GM03348 (cell line): ENCODE measurements at regions not wholly inside any gene's neighbourhood (a gene's known extent, or its start where the extent isn't known, plus 50 kb on each side); places are given as distances from the start of the nearest gene placed in this dataset.

ENCODE experiments used
- DNase-seq: peaks from one replicate; pipeline ENCODE4 v3.0.0; 2012; ENCODE audit warnings: low spot score

DNA sequence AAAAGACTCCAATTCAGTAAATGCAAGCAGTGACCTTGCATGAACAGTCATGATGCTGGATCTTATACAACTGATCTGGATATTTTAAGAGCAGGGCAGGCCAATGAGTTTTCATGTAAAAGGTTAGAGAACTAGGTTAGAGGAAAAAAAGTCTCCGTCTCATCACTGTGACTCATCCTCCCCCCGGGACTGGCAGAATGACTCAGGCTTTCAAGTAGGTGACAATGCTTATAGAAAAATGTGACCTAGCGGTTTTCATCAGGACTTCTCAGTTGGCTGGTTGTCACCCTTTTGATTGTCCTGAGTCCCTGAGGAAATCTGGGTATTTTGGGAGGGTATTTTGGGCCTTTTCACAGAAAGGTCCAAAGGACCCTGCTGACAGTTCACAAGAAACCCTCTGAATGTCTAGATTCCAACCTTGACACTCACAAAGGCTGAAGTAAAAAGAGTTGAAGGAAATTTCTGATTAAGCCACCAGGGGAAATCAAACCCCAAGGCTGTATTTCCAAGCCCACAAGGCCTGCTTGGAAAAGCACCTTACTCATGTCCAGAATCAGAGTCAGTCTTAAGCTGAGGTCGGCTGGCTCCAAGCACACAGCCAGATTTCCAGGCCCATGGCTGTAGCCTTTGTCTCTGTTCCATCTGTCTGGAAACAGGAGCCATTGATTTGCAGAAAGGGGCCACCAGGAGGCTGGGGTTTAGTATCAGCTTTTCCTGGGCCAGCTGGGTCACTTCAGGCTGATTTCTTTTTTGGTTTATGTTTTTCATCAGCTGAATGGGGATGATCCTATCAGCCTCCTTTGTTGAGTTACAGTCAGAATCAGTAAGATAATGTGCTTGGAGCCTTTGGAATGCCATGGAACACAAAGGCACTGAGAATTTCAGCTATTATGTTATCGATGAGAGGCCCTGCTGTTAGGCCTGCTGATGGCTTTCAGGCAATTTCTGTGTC is 226.4 kb upstream of the HABP2 start:
- DNase-seq, result peak; percentile 84

DNA sequence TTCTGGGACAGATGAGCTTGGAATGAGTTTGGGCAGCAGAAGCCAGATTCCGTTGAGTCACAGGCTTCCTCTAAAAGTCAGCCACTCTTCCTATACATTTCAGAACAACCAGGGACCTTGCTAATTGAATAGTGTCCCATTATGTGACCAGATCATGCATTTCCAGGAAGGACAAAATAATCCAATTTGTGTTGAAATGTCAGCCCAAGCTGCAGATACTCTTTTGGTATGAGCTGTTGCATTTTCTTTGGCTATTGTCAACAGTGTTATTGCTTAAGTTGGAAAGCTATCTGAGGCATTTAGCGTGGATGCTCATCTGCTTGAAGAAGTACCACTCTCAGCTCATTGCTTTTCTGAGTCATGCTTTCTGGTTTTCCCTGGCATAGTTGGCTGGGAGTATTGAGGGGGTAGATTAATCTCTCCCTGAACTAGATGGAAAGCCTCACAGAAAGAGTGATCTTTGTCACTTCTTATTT is 223.7 kb upstream of the HABP2 start:
- peak; percentile 85 for DNase-seq

DNA sequence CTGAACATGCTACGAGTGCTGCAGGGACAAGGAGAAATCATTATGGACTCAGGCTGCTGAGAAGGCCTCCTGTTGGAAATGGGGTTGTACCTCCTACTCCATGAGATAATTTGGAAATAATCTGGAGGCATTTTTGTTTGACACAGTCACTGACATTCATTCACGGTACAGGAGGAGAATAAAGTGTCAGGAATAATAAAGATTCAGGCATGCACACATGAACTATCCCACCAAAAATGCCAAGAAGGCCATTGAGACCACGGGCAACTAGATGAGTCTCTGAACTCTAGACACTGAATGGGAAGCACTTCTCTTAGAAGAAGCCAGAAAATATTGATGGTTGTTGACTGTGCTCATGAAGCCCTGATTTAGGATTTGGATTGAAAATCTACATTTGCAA is 220.9 kb upstream of the HABP2 start:
- peak; percentile 11 for DNase-seq

DNA sequence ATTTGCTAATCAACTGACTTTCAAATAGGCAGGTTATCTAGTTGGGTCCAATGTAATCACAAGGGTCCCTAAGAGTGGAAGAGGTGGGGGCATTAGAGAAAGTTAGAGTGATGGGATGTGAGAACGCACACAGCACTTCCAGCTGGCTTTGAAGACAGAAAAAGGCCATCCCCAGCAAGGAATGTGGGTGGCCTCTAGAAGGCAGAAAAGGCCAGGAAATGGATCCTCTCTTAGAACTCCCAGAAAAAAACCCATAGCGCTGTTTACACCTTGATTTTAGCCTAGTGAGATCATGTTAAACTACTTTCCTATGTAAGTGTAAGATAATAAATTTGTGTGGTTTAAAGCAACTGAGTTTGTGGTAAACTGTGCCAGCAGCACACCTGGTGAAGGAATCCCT is 219.5 kb upstream of the HABP2 start:
- no peak for DNase-seq

DNA sequence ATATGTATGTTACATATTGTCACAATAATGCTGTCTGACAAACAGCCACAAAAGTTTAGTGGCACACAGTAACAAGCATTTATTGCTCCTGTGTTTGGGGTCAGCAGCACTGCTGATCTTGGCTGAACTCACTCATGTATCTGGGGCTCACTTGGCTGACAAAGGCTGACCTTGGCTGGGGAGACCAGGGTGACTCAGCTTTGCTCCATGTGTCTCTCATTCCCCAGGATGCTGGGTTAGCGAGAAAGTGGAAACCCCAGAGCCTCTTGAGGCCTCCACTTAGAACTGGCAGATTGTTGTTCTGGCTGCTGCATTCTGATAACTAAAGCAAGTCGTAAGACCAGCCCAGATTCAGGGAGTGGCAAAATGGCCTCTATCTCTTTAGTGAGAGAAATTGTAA is 217.3 kb upstream of the HABP2 start:
- DNase-seq, result peak; percentile 48

DNA sequence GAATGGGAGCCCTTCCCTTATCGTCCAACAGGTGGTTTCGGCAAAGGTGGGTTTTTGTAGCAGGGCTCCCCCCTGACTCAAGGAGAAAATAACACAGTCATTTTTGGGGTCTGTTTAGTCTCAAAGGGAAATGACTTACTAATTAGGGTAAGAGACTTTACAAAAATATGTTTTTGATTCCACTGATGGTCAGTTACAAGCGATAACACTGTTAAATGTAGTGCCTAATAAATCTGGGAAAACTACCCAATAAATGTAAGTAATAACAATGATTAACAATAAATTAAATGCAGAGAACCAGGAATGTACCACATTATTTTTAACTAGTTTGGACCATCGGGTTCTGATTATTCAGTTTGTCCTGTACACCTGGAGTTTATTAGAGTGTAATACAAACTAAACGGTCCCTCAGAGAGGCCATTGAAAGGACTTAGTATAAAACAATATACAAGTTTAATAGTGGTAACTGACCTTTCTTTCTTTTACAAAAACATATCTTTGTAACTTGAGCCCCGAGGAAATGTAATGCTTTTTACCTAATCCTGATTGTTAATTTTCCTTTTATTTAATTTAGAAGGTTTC is 216.2 kb upstream of the HABP2 start:
- DNase-seq, result no peak

DNA sequence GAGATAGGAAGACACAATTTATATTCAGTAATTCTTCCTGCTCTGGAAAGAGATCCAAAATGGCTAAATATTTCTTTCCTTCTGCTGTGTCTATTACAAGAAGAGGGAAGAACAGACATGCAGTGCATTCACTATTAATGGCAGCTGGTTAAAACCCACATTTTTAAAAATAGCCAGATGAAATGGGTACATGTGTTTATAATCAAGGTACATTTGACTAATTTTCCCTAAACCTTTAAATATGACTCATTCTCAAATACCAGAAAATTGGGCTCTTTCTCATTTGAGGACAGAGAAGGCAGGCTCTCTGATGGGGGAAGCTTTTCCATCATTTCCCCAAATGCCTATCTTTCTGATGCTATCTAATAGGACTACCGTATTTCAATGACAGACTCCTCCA is 215.7 kb upstream of the HABP2 start:
- DNase-seq, result peak; percentile 40

DNA sequence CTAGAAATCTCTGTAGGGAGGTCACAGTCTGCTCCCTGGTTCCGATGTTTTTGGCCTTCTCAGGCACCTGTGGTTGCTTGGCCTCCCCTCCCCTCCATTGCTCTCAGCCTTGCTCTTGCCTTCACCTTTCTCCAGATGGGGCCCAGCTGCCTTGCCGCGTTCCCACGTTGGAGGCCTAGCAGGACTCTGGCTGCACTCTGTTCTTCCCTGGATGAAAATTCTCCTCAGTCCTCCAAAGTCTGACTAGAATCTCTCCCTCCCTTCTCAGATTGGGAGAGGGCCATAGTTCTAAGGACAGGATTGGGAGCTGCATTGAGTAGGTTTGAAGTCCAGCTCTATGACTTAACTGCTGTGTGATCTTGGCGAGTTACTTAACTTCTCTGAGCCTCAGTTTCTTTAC is 213.7 kb upstream of the HABP2 start:
- DNase-seq, result no peak

DNA sequence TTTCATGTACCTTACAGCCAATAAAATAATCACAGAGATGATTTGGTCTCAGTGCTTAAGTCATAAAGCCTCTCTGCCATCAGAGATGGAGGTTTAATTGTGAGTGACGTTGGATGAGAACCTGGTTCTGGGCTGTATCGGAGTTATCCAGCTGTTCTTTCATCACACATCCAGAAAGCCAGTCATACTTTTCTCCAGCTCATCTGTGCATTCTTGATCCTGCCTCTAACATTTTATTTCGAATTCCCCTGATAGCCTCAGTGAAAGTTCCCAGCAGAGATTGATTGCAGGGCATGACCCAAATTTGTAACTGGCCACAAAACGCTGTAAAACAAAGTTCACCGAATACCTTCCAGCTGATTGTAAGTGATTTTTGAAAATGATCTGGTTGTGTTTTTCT is 212.6 kb upstream of the HABP2 start:
- DNase-seq, result no peak

DNA sequence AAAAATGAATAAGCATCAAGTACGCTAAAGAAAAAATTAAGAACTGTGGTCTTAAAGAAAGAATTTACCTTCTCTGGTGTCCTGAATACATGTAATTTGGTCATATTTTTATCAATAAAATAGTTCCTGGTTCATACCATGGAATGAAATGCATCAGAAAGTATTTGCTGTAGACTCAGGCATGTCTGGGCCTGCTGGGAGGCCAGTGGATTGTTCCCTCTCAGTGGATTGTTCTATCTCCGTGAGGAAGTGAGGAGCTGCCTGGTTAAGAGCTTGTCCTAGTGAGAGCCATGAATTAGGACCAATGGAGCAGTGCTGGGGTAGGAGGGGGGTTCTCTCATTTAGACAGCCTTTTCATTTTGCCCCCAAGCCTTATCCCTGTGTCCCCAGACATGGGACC is 211.7 kb upstream of the HABP2 start:
- DNase-seq, result no peak

DNA sequence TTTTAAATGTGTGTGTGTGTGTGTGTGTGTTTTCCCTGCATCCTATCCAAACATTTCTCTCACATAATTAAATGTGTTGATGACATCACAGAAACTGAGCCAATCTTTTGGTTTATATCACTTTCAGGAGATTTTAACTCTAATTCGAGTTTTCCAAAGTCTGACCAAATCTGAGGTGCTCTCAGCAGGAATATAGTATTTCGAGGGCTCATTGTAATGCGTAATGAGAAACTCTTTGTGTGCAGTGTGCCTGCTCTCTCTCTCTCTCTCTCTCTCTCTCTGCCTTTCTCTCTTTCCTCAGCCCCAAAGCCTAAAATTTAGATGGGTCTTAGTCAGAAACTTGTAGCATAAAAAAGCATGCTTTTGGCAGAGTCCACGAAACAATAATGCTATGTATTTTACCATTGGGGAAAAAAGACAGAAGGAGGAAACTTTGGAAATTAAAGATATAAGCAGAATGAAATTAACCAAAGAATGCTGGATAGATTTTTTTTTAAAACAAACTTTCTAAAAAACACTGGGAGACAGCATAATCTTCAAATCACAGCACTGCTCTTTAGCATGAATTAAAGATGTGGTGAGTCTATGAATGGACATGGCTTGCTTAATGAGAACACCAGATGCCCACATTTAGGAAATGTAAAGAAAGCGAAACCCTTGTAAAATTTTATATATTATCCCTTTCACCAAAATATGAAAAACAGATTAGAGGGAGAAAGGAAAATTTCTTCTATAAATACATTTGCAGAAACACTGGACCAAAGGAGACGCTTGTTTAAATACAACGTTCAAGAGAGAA is 206.8 kb upstream of the HABP2 start:
- no peak for DNase-seq

DNA sequence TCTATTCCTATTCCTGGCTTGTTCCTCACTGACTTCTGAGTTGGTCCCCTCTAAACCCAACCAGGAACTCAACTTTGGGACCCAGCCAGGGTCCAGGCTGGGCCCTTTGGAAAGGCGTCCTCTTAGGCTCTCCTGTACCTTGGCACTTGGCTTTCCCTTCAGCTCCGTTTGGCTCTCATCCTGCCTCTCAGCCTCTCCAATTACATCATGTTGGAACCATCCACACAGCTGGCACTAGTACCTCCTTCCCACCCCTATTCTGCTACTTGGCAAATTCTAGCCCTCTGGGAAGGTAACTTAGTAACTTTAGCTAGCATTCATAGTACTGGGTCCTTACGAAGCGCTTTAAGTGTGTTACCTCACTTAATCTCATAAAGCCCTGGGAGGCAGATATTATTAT is 205.3 kb upstream of the HABP2 start:
- DNase-seq, result no peak

DNA sequence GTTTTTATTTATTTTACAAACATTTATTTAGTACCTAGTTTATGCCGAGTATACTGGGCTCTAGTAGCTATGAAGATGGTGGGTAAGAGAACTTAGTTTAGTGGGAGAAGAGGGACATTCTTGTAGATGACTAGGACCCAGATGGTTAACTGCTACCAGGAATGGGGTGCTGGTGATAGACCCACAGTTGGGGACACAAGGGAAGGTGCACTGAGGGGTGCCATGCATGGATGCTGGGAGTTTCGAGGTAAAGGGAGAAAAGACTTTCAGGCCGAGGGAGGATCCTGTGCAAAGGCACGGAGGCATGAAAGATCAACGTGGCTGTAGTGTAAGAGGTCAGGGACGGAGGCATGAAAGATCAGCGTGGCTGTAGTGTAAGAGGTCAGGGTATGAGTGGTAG is 204.2 kb upstream of the HABP2 start:
- no peak for DNase-seq

DNA sequence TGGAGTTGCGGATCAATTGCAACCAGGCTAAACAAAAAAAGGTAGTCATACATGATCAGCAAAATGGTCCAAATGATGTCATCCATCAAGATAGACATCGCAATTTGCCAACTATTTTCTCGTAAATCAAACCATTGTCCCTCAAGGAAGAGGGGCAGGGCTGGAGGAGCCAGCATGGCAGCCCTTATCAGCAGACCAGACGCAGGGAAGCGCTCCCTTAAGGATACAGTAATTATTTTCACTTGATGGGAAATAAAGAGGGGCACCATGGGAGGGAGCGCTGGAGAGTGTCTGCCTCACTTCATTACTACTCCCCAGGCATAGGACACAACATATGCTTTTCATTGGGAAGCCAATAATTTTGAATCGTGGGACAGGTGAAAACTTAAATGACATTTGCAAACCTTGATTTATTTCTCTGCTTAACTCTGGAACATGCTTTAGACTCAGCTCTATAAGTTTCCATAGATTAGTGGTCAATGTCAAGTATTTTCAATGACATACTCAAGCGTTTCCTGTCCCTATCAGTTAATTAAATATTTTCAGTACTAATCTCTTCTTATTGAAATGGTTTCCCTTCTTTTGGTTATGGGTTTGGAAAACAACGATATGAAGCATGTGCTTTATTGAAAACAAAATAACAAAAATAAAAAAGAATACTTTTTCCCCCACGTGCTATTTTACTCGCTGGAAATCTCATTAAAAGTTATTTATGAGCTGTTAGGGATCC is 202.4 kb upstream of the HABP2 start:
- no peak for DNase-seq

DNA sequence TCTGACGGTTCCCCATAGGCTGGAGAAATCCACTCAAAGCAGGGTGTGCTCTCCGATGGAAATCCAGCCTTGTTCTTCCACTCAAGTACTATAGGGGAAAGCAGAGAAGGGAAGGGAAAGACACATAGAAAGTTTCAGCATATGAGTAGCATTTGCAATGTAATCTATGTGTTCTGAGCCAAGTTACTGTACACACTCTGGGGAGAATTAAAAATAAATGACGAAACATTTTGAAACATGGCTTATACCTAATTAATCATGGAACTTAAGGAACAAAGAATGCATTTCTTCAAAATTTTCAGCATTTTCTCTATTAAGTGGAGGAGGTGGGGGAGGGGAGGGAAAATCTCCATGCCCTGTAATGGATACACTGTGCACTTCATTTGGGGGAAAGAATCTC is 198.1 kb upstream of the HABP2 start:
- DNase-seq, result no peak

DNA sequence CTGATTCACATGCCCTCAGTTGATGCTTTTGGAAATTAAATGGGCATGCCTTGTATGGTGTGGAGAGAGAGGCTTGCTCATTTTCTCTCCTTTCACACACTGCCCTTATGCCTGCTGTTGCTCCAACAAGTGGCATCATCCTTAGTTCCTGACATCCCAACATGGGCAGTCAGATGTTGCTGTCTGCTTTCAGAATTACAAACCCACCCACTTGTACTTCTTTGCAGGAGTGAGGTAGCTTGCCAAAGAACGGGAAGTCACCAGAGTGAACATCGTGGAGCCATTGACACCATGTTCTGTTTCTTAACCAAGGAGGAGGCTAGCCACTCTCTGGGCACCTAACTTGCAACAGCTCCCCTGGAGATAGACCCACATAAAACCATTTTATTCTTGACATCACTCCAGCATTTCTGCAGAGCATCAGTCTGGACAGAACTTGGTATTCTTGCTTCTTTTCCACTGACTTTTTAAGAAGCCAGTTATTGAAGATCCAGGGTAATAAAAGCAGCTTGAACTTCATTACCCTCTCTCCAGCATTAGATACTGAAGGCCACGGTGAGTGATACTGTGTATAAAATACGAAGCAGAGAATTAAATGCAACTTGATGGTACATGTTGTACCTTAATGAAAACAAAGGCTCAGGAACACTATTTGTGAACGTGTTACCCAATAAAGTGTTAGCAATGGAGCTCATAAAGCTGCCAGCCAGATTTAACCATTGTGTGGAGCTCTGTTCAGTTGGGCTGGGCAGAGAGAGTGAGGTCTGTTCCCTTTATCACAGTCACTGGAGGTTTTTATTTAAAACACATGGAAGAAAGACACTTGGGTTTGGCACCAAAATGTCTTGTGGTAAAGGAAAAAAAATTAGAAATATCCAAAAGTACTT is 195.8 kb upstream of the HABP2 start:
- peak; percentile 44 for DNase-seq

DNA sequence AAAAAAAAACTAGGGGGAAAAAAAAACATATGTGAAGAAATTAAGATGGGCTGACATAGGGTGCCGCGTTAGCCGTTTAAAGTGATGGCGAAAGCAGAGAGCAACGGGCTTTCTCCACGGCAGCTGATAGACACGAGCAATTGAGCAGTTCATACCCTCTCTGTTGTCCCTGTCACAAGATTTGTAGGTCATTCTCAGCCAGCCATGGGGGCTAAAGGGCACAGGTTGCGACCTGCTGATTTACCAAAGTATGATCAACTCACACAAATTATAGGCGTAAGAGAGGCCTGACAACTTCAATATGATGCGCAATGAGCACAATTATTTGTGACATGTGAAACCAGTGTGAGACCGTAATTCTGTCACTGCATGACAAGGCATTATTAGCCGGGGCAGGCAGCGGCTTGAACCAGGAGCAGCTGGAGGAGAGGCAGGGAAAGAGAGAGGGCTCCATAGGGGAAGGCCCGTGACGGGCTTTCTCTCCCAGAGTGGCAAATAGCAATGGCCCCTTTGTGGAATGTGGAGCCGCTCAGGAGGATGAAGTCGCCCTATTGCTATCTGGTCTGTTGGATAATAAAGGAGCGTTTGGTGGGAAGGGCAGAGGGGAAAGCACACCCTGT is 195.1 kb upstream of the HABP2 start:
- DNase-seq, result no peak

DNA sequence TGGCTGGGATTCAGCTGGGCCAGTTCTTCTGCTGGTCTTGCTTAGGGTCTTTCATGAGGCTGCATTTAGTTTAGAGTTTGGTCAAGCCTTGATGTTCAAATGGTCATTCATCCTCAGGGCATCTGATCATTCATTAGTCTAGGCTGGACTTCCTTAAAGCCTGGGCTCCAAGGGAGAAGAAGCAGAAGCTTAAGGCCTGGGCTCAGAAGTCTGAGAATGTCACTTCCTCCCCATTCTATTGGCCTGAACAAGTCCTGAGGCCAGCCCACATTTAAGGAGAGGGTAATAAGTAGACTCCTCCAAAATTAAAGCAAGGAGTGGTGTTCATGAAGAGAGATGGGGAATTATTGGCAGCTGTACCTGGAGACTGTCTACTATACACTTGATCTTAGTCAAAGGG is 193.2 kb upstream of the HABP2 start:
- DNase-seq, result no peak

DNA sequence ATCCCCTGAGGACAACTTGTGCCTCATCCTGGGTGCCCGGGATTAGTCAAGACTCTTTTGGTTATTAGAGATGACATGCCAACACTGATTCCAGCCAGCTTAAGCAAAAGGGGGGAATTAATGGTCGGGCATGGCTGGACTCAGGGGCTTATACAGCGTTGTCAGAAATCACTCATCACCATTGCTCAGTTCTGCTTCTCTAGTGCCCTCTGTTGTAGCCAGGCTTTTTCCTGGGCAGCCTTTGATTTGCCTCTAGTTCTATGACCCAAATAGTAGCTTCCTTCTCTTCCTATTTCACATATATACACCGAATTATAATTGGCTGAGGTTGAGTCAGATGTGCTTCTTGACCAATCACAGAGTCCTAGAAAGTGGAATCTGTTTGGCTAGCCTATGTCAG is 192.0 kb upstream of the HABP2 start:
- DNase-seq, result no peak

DNA sequence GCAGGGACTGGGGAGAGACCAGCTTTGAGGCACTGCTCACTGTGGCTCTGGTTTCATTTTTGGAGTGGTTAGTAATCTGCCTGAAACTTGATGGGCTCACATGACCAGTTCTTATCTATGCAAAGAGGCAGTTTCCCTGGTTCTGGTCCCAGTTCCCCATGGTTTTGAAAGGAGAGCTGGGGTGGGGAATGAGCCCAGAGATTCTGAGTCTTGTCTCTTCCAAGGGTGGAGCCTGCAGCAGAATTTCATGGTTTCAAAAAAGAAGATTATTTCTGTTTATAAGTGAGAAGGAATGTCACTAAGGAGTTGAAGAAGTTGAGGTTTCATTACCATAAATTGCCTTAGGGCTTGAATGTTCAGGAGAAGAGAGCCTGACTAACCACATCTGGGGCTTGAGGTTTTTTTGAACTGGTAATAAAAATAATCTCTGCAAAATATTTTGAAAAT is 190.2 kb upstream of the HABP2 start:
- DNase-seq, result peak; percentile 59

DNA sequence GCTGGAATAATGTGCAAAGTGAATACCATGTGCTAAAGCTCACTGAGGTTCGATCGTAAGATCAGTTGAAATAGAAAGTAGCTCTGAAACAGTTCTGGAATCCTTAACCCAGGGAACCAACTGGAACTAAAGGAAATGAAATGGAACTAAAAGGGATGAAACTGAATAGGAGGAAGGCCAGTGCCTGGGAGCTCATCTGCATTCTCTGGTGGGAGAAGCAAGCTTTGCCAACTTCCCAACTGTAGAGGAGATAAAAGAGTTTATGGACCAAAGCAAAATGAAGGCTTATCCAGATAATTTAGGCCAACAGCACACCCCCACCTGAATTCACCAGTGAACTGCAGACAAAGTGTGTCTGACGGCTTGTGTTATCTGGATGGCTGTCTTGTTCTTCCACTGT is 188.6 kb upstream of the HABP2 start:
- DNase-seq, result no peak
